C4-2B (cell line): ENCODE measurements at regions not wholly inside any gene's neighbourhood (a gene's known extent, or its start where the extent isn't known, plus 50 kb on each side); places are given as distances from the start of the nearest gene placed in this dataset.

ENCODE experiments used
- H3K27ac ChIP-seq: fragments of 450-650 bp; 2 replicates; pipeline ENCODE4 v1.5.1; 2017
- ZFX ChIP-seq: fragments of 450-650 bp; IDR thresholded peaks from 2 replicates; pipeline ENCODE4 v1.6.1; 2017
- TF ChIP-seq, protein P1 (sequence below): fragments of 450-650 bp; conservative IDR thresholded peaks from 2 replicates; pipeline ENCODE4 v1.5.1; 2017; ENCODE audit warnings: mild to moderate bottlenecking

GRCh38 chr7:26616235-26616634 is 248.2 kb downstream of the SKAP2 start:
- TF ChIP-seq ZFX, result no peak
- TF ChIP-seq, protein P1, sequence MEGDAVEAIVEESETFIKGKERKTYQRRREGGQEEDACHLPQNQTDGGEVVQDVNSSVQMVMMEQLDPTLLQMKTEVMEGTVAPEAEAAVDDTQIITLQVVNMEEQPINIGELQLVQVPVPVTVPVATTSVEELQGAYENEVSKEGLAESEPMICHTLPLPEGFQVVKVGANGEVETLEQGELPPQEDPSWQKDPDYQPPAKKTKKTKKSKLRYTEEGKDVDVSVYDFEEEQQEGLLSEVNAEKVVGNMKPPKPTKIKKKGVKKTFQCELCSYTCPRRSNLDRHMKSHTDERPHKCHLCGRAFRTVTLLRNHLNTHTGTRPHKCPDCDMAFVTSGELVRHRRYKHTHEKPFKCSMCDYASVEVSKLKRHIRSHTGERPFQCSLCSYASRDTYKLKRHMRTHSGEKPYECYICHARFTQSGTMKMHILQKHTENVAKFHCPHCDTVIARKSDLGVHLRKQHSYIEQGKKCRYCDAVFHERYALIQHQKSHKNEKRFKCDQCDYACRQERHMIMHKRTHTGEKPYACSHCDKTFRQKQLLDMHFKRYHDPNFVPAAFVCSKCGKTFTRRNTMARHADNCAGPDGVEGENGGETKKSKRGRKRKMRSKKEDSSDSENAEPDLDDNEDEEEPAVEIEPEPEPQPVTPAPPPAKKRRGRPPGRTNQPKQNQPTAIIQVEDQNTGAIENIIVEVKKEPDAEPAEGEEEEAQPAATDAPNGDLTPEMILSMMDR, result no peak
- H3K27ac ChIP-seq, result no peak overlapping the region

DNA sequence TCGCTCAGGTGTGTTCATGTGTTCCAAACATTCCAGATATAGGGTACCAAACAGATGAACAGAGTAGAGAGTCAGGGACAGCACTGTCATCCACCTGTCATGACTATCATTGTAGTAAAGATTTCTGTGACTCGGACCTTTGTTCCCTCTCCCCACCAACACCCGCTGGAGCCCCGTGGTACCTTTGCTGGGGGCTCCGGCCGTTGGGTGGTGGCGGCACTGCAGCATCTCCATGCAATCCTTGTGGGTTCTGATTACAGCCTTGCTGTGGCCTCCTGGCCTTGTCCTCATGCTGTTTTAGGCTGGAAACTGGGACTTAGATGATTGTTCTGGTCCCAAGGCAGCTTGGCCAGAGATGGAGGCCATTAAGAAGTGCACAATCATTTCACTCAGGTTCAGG is 247.3 kb downstream of the SKAP2 start:
- TF ChIP-seq, protein P1, result no peak

More for the DNA sequence above, 247.3 kb downstream of the SKAP2 start:
- H3K27ac ChIP-seq, result no peak overlapping the region
